ENCODE measurements at regions not wholly inside any gene's neighbourhood (a gene's known extent, or its start where the extent isn't known, plus 50 kb on each side); places are given as distances from the start of the nearest gene placed in this dataset.

DNA sequence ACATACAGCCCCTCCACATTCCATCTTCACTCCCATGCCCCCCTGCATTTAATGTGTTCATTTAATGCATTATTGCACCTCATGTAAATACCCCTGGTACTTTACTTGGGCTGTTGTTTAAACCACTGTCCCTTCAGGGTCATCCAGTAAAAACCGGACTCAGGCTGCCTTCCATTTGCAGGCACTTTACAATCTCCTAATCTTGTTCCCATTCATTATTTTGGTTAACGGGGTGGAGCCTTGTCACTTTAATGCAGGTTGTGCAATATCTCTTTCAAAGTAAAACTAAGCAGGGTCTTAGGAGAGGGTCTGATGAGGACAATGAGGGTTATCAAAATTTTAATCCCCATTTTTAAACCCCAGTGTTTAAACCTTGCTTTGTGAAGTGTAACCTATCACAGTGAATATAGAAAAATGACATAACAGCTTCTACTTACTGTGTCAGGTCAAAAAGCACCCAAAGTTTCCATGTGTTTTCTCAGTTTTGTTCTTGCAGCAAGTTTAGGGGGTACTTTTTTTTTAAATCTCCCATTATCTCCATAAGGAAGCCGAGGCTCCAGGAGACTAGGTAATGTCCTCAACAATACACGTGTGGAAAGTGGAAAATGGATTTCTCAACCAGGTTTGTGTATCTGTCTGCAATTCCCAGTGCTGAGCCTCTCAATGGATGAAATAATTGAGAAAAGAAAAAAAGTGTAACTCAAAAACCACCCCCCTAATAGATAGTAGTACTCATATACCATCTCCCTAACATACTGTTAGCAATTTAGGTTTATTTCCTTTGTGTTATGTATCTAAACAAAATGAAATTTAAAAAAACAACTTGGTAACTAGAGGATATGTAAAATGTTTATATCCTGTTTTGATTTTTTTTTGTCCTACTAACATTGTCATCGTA lies 54.2 kb upstream of the SPRY4 start:
- Mint-ChIP-seq H3K36me3 (no peaks in the 10 kb centered on the region), H3K4me3 (no peak overlapping the region), H3K4me1 (peaks cover 13% of the 10 kb centered on the region), H3K9me3 (no peaks in the 10 kb centered on the region), H3K27ac (peak overlapping the region; percentile 23)
- DNase-seq (ENCODE audit: low spot score in 2 of 2) (no peak), ATAC-seq (no peak)

DNA sequence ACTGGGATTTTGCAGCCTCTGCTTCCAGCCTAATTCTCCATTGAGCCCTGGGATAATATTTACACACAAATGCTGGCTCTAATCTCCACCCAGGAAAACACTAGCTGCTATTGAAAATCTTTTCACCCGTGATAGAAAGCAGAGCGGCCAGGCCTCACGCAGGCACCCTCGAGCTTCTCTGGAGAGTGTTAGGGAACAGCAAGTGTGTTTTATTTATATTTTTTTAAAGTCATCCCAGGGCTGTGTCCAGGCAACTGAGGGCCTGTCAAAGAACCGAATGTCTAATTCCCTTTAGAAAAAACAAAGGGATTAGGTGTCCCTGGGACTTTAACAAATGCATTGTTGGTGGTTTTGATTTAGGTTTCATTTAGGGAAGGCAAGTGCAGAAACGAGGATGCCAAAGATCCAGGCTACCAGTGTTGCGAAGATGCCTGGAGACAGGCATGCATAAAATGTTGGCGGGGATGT lies 51.2 kb upstream of the SPRY4 start:
- Mint-ChIP-seq H3K4me3 (no peak overlapping the region), H3K9me3 (no peaks in the 10 kb centered on the region), H3K27ac (no peak overlapping the region), H3K36me3 (no peaks in the 10 kb centered on the region), H3K4me1 (peaks cover 13% of the 10 kb centered on the region)
- no peak for ATAC-seq
- DNase-seq (ENCODE audit: low spot score in 2 of 2), result no peak
